DND-41 (cell line): ENCODE measurements at regions not wholly inside any gene's neighbourhood (a gene's known extent, or its start where the extent isn't known, plus 50 kb on each side); places are given as distances from the start of the nearest gene placed in this dataset.

ENCODE experiments used
- ATAC-seq: fragments of 200-7000 bp; cut with Tn5 transposase; 3 replicates; pipeline ENCODE4 v1.9.1; 2021; ENCODE audit warnings: low read depth; ENCODE audit not compliant: insufficient read depth
- DNase-seq: peaks from one replicate; pipeline ENCODE4 v3.0.0-alpha.2; 2020
- H2AFZ ChIP-seq: 2 replicates; pipeline ENCODE4 v1.6.0; 2012; ENCODE audit warnings: low read depth, low read length
- H3K27ac ChIP-seq: 2 replicates; pipeline ENCODE4 v1.5.1; 2012; ENCODE audit warnings: low read length, inconsistent platforms
- H3K27me3 ChIP-seq: fragments of 200-600 bp; sonication (generic); 2 replicates; pipeline ENCODE4 v1.6.0; 2012; ENCODE audit warnings: low read length, mild to moderate bottlenecking, inconsistent platforms; ENCODE audit not compliant: insufficient read depth, poor library complexity
- H3K36me3 ChIP-seq: 2 replicates; pipeline ENCODE4 v1.5.1; 2012; ENCODE audit warnings: low read length, inconsistent platforms; ENCODE audit not compliant: insufficient read depth
- H3K4me1 ChIP-seq: 2 replicates; pipeline ENCODE4 v1.5.1; 2012; ENCODE audit warnings: mild to moderate bottlenecking, low read length; ENCODE audit not compliant: insufficient read depth
- H3K4me2 ChIP-seq: 2 replicates; pipeline ENCODE4 v1.6.0; 2012; ENCODE audit warnings: mild to moderate bottlenecking, moderate library complexity, low read length, inconsistent platforms; ENCODE audit not compliant: insufficient read depth
- H3K4me3 ChIP-seq, 2 experiments: fragments of 200-600 bp in 1 of 2; shearing (Covaris generic) in 1 of 2; 2 replicates each; pipeline ENCODE4 v1.5.1; 2012 to 2016; ENCODE audit warnings: inconsistent platforms in 2 of 2, low read length in 2 of 2, mild to moderate bottlenecking in 2 of 2, low read depth in 1 of 2, moderate library complexity in 1 of 2
- H3K79me2 ChIP-seq: 2 replicates; pipeline ENCODE4 v1.6.0; 2012; ENCODE audit warnings: low read length, inconsistent platforms; ENCODE audit not compliant: insufficient read depth
- H3K9ac ChIP-seq: 2 replicates; pipeline ENCODE4 v1.6.0; 2012; ENCODE audit warnings: low read depth, mild to moderate bottlenecking, inconsistent platforms, low read length, moderate library complexity
- H3K9me3 ChIP-seq: 2 replicates; pipeline ENCODE4 v1.5.1; 2012; ENCODE audit warnings: low read length, moderate library complexity, mild to moderate bottlenecking, inconsistent platforms; ENCODE audit not compliant: insufficient read depth, severe bottlenecking
- H4K20me1 ChIP-seq: 2 replicates; pipeline ENCODE4 v1.6.0; 2012; ENCODE audit warnings: low read length; ENCODE audit not compliant: insufficient read depth
- CTCF ChIP-seq: IDR thresholded peaks from 2 replicates; pipeline ENCODE4 v1.5.1; 2012; ENCODE audit warnings: borderline replicate concordance, low read length, moderate library complexity, mild to moderate bottlenecking; ENCODE audit not compliant: poor library complexity, severe bottlenecking; ENCODE audit errors: extremely low read depth
- EZH2 ChIP-seq: IDR thresholded peaks from 3 replicates; pipeline ENCODE4 v1.6.1; 2012; ENCODE audit warnings: borderline replicate concordance, low read depth, mild to moderate bottlenecking, moderate library complexity, low read length, inconsistent platforms; ENCODE audit not compliant: severe bottlenecking

GRCh38 chr11:110988671-110989070, 256.9 kb upstream of the POU2AF2 start:
- H3K27me3 ChIP-seq, result no peaks in the 10 kb centered on the region
- no peak overlapping the region for H3K27ac ChIP-seq
- TF ChIP-seq CTCF (no peak), EZH2 (no peak)
- no peaks in the 10 kb centered on the region for H4K20me1 ChIP-seq
- no peak overlapping the region for H3K4me3 ChIP-seq
- no peaks in the 10 kb centered on the region for H3K4me1 ChIP-seq
- H3K4me2 ChIP-seq, result no peak overlapping the region
- no peak overlapping the region for H2AFZ ChIP-seq
- H3K79me2 ChIP-seq, result no peaks in the 10 kb centered on the region
- no peak overlapping the region for H3K9ac ChIP-seq
- ATAC-seq, result no peak
- no peaks in the 10 kb centered on the region for H3K9me3 ChIP-seq
- DNase-seq, result no peak
- H3K36me3 ChIP-seq, result no peaks in the 10 kb centered on the region

- H3K79me2 ChIP-seq, result no peaks in the 10 kb centered on the region
- no peak overlapping the region for H3K27ac ChIP-seq
- H3K9me3 ChIP-seq, result no peaks in the 10 kb centered on the region
- DNase-seq (no peak), ATAC-seq (no peak)
- H3K4me2 ChIP-seq, result no peak overlapping the region
- TF ChIP-seq CTCF, result no peak
- no peak for TF ChIP-seq EZH2
- H3K9ac ChIP-seq, result no peak overlapping the region
- H3K36me3 ChIP-seq, result no peaks in the 10 kb centered on the region
- no peaks in the 10 kb centered on the region for H3K4me1 ChIP-seq
- no peak overlapping the region for H3K4me3 ChIP-seq
- H2AFZ ChIP-seq, result no peak overlapping the region
- no peaks in the 10 kb centered on the region for H3K27me3 ChIP-seq
- no peaks in the 10 kb centered on the region for H4K20me1 ChIP-seq
Observed at GRCh38 chr11:110986016-110986415, 259.5 kb upstream of the POU2AF2 start.

- no peak for DNase-seq
- no peak overlapping the region for H3K4me3 ChIP-seq
- no peaks in the 10 kb centered on the region for H3K36me3 ChIP-seq
- no peaks in the 10 kb centered on the region for H3K4me1 ChIP-seq
- TF ChIP-seq CTCF, result no peak
- no peaks in the 10 kb centered on the region for H3K79me2 ChIP-seq
- no peak overlapping the region for H3K27ac ChIP-seq
- H3K9ac ChIP-seq, result no peak overlapping the region
- ATAC-seq, result no peak
- no peaks in the 10 kb centered on the region for H3K9me3 ChIP-seq
- no peak overlapping the region for H2AFZ ChIP-seq
- H4K20me1 ChIP-seq, result no peaks in the 10 kb centered on the region
- no peak overlapping the region for H3K4me2 ChIP-seq
- no peaks in the 10 kb centered on the region for H3K27me3 ChIP-seq
Observed at GRCh38 chr11:110985547-110985946, 260.0 kb upstream of the POU2AF2 start.

- Histone ChIP-seq H3K27me3 (no peaks in the 10 kb centered on the region), H2AFZ (no peak overlapping the region), H3K36me3 (no peaks in the 10 kb centered on the region), H3K4me3 (no peak overlapping the region), H3K4me2 (no peak overlapping the region), H3K9ac (no peak overlapping the region), H4K20me1 (no peaks in the 10 kb centered on the region), H3K79me2 (no peaks in the 10 kb centered on the region), H3K9me3 (no peaks in the 10 kb centered on the region), H3K27ac (no peak overlapping the region), H3K4me1 (no peaks in the 10 kb centered on the region)
- ATAC-seq (no peak), DNase-seq (no peak)
- TF ChIP-seq CTCF (no peak), EZH2 (no peak)
Observed at GRCh38 chr11:110984693-110985092, 260.8 kb upstream of the POU2AF2 start.
